ENCODE measurements at regions not wholly inside any gene's neighbourhood (a gene's known extent, or its start where the extent isn't known, plus 50 kb on each side); places are given as distances from the start of the nearest gene placed in this dataset.

DNA sequence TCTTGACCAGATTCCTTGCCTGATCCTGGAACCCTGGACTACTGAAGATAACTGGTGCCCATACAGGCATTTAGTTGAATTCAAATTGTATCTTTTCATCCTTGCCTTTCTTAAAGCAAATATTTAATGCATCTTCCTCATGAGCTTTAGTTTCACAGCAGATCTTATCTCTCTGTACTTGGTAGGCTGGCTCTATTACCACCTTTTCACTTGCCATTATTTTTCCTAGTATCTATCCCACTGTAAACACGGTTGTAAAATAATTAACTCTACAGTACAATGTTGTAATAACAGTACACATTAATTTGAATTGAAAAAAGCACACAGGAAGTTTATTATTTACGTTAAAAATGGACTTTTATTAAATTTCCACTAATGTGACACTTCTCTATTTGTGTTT, 1286.9 kb downstream of the GRIK2 start:
- no peaks in the 10 kb centered on the region for H3K36me3 ChIP-seq (ENCODE audit: low read depth, missing control alignments)
- TF ChIP-seq, protein P1, sequence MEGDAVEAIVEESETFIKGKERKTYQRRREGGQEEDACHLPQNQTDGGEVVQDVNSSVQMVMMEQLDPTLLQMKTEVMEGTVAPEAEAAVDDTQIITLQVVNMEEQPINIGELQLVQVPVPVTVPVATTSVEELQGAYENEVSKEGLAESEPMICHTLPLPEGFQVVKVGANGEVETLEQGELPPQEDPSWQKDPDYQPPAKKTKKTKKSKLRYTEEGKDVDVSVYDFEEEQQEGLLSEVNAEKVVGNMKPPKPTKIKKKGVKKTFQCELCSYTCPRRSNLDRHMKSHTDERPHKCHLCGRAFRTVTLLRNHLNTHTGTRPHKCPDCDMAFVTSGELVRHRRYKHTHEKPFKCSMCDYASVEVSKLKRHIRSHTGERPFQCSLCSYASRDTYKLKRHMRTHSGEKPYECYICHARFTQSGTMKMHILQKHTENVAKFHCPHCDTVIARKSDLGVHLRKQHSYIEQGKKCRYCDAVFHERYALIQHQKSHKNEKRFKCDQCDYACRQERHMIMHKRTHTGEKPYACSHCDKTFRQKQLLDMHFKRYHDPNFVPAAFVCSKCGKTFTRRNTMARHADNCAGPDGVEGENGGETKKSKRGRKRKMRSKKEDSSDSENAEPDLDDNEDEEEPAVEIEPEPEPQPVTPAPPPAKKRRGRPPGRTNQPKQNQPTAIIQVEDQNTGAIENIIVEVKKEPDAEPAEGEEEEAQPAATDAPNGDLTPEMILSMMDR (IDR thresholded peaks at IDR 0.05), result no peak
- TF ChIP-seq POLR2A (IDR thresholded peaks at IDR 0.05), result no peak
- H3K4me1 ChIP-seq, result no peaks in the 10 kb centered on the region
- 50 to 61% methylated on average over 2 of the region's 2 CpGs for WGBS, 2 donors
- no peak overlapping the region for H3K4me3 ChIP-seq
- no peak overlapping the region for H3K27ac ChIP-seq
- H3K9me3 ChIP-seq, result no peaks in the 10 kb centered on the region
- DNase-seq, result no peak
- intact Hi-C loops (cut with DNase I; ENCODE audit: low total_unique reads), result no loop called here
- no peaks in the 10 kb centered on the region for H3K27me3 ChIP-seq

DNA sequence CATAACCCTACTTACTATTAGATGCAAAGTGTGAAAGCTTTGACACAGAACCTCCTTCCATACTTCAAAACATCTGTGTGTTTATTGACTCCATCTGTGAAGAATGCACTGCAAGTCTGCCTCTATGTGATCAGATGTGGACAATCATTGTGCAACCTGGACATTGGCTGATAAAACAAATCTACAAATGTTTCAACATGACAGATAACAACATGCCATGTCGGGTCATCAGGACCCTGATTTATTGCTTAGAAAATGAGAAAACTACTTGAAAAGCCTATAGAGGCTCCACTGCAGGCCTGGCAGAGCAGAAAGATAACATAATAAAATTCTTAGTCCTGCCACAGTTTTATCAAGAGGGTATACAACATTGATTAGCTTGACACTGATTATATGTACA, 1286.4 kb downstream of the GRIK2 start:
- H3K4me3 ChIP-seq, result no peak overlapping the region
- H3K4me1 ChIP-seq, result no peaks in the 10 kb centered on the region
- no peak overlapping the region for H3K27ac ChIP-seq
- H3K36me3 ChIP-seq (ENCODE audit: low read depth, missing control alignments), result no peaks in the 10 kb centered on the region
- H3K9me3 ChIP-seq, result no peaks in the 10 kb centered on the region
- 40 to 61% methylated on average over 1 of the region's 1 CpG for WGBS, 2 donors
- no peak for DNase-seq
- no peak for TF ChIP-seq POLR2A (IDR thresholded peaks at IDR 0.05)
- TF ChIP-seq, protein P1 (IDR thresholded peaks at IDR 0.05), result no peak
- no peaks in the 10 kb centered on the region for H3K27me3 ChIP-seq
- intact Hi-C loops (cut with DNase I; ENCODE audit: low total_unique reads), result no loop called here

DNA sequence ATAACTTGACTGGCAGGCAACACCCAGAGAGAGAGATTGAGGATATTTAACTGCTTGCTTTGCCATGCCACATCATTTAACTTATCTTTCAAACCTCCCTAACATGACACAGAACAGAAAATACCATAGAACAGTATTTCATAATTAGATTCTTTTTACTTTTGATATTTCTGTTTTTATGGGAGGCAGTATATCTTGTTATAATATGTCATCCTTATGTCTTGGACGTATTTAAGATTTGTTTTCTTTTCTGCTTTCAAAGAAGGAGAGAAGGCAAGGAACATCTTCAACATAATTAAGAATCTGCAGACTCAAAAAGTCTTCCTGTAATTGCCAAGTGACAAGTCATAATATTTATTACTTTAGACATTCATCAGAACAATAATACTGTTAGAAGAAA, 1283.7 kb downstream of the GRIK2 start:
- no peaks in the 10 kb centered on the region for H3K36me3 ChIP-seq (ENCODE audit: low read depth, missing control alignments)
- no peak overlapping the region for H3K4me3 ChIP-seq
- 44 to 46% methylated on average over 1 of the region's 1 CpG for WGBS, 2 donors
- intact Hi-C loops (cut with DNase I; ENCODE audit: low total_unique reads), result no loop called here
- no peak overlapping the region for H3K27ac ChIP-seq
- no peaks in the 10 kb centered on the region for H3K4me1 ChIP-seq
- TF ChIP-seq, protein P1 (IDR thresholded peaks at IDR 0.05), result no peak
- no peak for TF ChIP-seq POLR2A (IDR thresholded peaks at IDR 0.05)
- no peak for DNase-seq
- no peaks in the 10 kb centered on the region for H3K27me3 ChIP-seq
- no peaks in the 10 kb centered on the region for H3K9me3 ChIP-seq

DNA sequence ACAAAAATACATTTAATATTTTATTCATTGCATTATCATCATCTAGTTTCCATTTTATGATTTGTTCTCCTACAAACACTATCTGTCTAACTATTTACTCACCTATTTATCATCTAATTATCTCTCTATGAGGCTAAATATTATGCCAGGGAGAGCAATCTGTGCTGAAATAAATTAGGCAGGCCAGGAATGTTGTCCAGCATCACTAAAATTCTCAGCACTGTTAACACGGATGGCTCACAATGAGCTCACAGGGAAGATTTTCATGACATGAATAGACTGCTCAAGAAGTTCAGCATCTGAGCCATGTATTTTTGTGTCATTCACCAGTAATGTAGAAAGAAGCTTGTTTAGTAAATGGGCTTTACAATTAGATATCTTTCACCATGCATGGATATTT, 1277.2 kb downstream of the GRIK2 start:
- no peaks in the 10 kb centered on the region for H3K36me3 ChIP-seq (ENCODE audit: low read depth, missing control alignments)
- intact Hi-C loops (cut with DNase I; ENCODE audit: low total_unique reads), result no loop called here
- H3K4me3 ChIP-seq, result no peak overlapping the region
- H3K4me1 ChIP-seq, result no peaks in the 10 kb centered on the region
- no peak overlapping the region for H3K27ac ChIP-seq
- 45 to 50% methylated on average over 1 of the region's 1 CpG for WGBS, 2 donors
- no peak for TF ChIP-seq POLR2A (IDR thresholded peaks at IDR 0.05)
- TF ChIP-seq, protein P1 (IDR thresholded peaks at IDR 0.05), result no peak
- H3K9me3 ChIP-seq, result no peaks in the 10 kb centered on the region
- no peak for DNase-seq
- H3K27me3 ChIP-seq, result no peaks in the 10 kb centered on the region

DNA sequence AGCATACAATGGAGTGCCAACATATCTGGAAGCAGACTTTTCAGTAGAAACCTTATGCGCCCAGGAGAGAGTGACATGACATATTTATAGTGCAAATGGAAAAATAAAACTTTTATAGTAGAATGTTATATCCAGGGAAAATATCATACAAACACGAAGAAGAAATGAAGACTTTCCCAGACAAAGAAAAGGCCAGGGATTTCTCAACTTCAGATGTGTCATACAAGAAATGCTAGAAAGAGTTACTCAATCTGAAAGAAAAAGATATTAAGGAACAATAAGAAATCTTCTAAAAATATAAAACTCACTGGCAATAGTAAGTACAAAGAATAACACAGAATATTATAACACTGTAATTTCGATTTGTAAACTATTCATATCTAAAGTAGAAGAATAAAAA, 1269.3 kb downstream of the GRIK2 start:
- Histone ChIP-seq H3K4me3 (no peak overlapping the region), H3K4me1 (no peaks in the 10 kb centered on the region), H3K9me3 (no peaks in the 10 kb centered on the region), H3K27ac (no peak overlapping the region), H3K27me3 (no peaks in the 10 kb centered on the region), H3K36me3 (ENCODE audit: low read depth, missing control alignments) (no peaks in the 10 kb centered on the region)
- 84 to 87% methylated on average over 3 of the region's 3 CpGs for WGBS, 2 donors
- intact Hi-C loops (cut with DNase I; ENCODE audit: low total_unique reads), result no loop called here
- no peak for DNase-seq
- no peak for TF ChIP-seq POLR2A (IDR thresholded peaks at IDR 0.05)
- TF ChIP-seq, protein P1 (IDR thresholded peaks at IDR 0.05), result no peak

Measured in testis (tissue), 2 donors.